ENCODE measurements at regions not wholly inside any gene's neighbourhood (a gene's known extent, or its start where the extent isn't known, plus 50 kb on each side); places are given as distances from the start of the nearest gene placed in this dataset.

DNA sequence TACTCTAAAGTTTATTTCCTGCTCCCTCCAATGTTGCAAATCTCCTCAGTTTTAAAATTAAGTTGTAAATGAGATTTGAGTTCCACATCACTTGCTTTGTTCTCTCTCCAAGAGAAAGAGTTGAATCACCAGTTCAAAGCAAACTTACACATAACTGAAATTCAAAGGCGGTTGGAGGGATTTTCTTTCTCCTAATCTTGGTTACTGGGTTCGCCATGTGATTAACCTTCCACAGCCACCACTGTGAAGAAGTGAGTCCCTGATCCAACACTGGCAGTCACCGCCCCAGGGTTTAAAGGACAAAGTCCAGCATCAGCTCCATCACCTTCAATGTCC, 247.1 kb downstream of the MYCN start:
- no peak overlapping the region for H3K4me3 ChIP-seq (ENCODE audit: low read length)
- DNase-seq (ENCODE audit: low read depth), result no peak
- TF ChIP-seq, protein P1, sequence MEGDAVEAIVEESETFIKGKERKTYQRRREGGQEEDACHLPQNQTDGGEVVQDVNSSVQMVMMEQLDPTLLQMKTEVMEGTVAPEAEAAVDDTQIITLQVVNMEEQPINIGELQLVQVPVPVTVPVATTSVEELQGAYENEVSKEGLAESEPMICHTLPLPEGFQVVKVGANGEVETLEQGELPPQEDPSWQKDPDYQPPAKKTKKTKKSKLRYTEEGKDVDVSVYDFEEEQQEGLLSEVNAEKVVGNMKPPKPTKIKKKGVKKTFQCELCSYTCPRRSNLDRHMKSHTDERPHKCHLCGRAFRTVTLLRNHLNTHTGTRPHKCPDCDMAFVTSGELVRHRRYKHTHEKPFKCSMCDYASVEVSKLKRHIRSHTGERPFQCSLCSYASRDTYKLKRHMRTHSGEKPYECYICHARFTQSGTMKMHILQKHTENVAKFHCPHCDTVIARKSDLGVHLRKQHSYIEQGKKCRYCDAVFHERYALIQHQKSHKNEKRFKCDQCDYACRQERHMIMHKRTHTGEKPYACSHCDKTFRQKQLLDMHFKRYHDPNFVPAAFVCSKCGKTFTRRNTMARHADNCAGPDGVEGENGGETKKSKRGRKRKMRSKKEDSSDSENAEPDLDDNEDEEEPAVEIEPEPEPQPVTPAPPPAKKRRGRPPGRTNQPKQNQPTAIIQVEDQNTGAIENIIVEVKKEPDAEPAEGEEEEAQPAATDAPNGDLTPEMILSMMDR (IDR thresholded peaks at IDR 0.05; ENCODE audit: insufficient read depth, low read depth, low read length, missing control alignments), result no peak

DNA sequence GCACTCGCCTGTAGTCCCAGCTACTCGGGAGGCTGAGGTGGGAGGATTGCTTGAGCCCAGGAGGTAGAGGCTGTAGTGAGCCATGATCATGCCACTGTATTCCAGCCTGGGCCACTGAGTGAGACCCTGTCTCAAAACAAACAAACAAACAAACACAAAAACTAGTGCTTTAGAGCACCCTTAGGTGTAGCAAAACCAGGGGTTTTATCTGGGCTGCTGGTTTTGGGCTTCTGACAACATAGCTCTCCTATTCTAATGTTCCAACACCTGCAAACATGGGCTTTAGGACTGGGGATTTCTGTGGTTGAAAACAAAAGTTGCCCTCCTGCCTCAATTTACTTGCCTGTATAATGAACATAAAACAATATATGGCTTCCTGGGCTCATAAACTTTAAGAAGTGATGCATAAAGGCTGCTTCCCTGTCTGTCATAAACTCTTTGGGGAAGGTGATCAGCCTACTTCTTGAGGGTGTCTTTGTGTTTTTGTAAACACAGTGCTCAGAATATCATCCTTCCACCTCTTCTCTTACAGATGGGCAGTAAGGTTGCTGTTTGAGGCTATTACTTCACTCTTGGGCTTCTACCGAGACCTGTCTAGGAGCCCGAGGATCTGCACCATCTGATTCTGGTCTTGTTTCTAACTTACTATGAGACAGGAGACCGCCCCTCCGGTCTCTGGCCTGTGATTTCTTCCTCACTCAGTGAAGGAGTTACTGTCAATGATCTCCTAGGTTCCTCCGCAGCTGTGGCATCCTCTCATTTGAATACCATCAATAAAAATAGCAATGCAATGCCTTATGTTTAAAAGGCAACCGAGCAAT, 246.5 kb downstream of the MYCN start:
- TF ChIP-seq, protein P1 (IDR thresholded peaks at IDR 0.05; ENCODE audit: insufficient read depth, low read depth, low read length, missing control alignments), result no peak
- no peak overlapping the region for H3K4me3 ChIP-seq (ENCODE audit: low read length)
- DNase-seq (ENCODE audit: low read depth), result no peak

DNA sequence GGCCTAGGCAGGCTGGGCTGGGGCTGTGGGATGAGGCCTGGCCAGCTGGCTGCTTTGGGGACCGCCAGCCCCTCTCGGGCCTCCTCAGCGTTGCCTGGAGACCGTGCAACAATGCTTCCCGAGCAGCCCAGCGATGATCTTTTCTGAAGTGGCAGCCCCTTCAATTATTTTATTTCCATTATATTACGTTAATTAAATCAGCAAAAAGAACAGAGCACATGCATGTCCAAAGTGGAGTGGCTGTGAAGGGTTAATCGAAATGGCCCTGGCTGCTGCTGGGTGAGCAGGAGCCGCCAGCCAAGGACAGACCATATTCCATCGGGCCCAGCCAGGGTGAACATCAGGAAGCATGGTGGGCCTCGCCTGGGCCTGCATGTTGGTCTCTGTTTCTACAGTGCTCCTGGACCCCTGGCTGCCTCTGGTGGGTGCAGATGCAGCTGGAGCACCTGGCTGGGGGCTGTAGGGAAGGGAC, 245.5 kb downstream of the MYCN start:
- TF ChIP-seq, protein P1 (IDR thresholded peaks at IDR 0.05; ENCODE audit: insufficient read depth, low read depth, low read length, missing control alignments), result no peak
- no peak for DNase-seq (ENCODE audit: low read depth)
- no peak overlapping the region for H3K4me3 ChIP-seq (ENCODE audit: low read length)

DNA sequence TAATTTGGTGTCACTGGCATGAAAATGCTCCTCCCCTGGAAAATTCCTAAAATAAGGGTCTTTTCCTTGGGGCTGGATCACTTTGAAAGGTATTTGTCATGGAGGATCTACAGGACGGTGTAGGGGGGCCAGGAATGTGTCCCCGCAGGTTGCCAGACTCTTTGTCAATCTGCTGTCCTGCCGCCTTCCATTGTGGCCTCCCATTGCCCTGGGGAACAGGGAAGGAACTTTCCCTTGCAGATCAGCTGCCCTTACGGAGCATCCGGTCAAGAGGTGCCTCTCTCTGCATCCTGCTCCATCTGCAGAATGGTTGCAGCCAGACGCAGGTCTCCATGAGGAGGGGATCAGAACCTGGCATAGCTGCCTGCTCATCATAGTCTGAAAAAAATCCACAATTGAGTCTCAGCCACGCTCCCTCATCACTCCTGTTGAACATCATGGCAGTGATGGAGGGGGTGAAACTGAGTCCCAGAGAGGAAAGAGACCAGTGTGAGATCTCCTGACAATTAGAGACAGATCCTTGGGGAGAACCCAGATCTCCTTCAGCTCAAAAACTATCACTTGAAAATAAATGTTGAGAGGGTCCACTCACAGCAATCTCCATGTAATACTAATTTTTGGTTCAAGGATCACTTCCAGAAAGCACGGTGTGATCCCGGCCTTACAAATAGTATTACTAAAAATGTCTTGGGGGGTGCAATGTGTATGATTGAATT, 244.8 kb downstream of the MYCN start:
- TF ChIP-seq, protein P1 (IDR thresholded peaks at IDR 0.05; ENCODE audit: insufficient read depth, low read depth, low read length, missing control alignments), result no peak
- DNase-seq (ENCODE audit: low read depth), result no peak

DNA sequence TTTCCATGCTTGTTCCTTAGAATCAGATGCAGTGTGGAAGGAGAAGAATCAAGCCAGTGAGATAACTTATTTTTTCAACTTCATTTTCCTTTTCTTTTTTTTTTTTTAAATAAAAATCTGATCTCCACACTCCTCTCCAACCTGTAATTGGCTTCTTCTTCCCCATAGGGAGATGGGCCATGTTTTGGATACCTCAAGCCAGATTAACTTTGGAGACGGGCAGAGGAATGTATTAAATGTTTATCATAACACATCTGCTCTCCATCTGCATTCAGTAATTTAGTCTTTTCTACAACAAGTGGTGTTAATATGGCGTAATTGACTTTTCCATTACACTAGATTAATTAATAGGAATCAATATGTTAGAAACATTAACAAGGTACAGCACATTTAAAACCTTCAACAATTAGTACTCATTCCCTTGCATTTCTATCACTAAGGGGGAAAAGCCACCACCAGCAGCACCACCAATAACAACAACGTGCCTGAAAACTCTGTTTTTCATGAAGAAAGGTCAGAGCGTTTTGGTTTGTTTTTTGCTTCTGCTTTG, 244.1 kb downstream of the MYCN start:
- DNase-seq (ENCODE audit: low read depth), result no peak
- TF ChIP-seq, protein P1 (IDR thresholded peaks at IDR 0.05; ENCODE audit: insufficient read depth, low read depth, low read length, missing control alignments), result no peak
- H3K4me3 ChIP-seq (ENCODE audit: low read length), result no peak overlapping the region

More for the DNA sequence above, 244.8 kb downstream of the MYCN start:
- H3K4me3 ChIP-seq (ENCODE audit: low read length), result no peak overlapping the region

DNA sequence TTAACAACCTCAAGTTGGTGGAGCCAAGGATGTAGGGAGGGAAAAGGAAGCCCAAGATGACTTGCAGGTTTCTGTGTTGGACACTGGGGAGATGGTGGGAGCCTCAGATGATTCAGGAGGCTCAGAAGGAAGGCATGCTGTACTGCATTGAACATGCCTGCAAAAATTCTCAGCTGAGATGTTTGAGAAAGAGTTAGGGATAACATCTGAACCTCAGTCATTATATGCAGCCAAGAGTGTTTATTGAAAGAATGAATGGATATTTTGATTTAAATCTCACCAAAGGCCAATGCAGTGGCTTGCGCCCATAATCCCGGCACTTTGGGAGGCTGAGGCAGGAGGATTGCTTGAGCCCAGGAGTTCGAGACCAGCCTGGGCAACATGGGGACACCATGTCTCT, 243.0 kb downstream of the MYCN start:
- TF ChIP-seq, protein P1 (IDR thresholded peaks at IDR 0.05; ENCODE audit: insufficient read depth, low read depth, low read length, missing control alignments), result no peak
- no peak overlapping the region for H3K4me3 ChIP-seq (ENCODE audit: low read length)
- DNase-seq (ENCODE audit: low read depth), result no peak

Data from epithelial cell of esophagus (primary cell).